ENCODE measurements at regions not wholly inside any gene's neighbourhood (a gene's known extent, or its start where the extent isn't known, plus 50 kb on each side); places are given as distances from the start of the nearest gene placed in this dataset.

GRCh38 chr6:66210964-66211363 lies 503.9 kb upstream of the EYS start:
- no peaks in the 10 kb centered on the region for H3K36me3 ChIP-seq (replicated peaks; ENCODE audit: low read depth, low read length)
- H3K9ac ChIP-seq (ENCODE audit: low read length), result no peak overlapping the region
- no peaks in the 10 kb centered on the region for H4K20me1 ChIP-seq (ENCODE audit: insufficient read depth, low read length)
- H3K9me3 ChIP-seq (ENCODE audit: insufficient read depth, low read length), result no peaks in the 10 kb centered on the region
- H3K4me2 ChIP-seq (ENCODE audit: low read length), result no peak overlapping the region
- H3K27ac ChIP-seq (ENCODE audit: low read length), result no peak overlapping the region
- H3K79me2 ChIP-seq (ENCODE audit: low read length), result no peaks in the 10 kb centered on the region
- H3K4me3 ChIP-seq (ENCODE audit: low read length), result no peak overlapping the region
- TF ChIP-seq EZH2phosphoT487 (IDR thresholded peaks at IDR 0.05; ENCODE audit: low read depth) (no peak), CTCF (IDR thresholded peaks at IDR 0.05; ENCODE audit: low read depth, low read length) (no peak)
- no peaks in the 10 kb centered on the region for H3K27me3 ChIP-seq (ENCODE audit: low read depth, low read length)
- H2AFZ ChIP-seq (ENCODE audit: low read depth, low read length), result no peak overlapping the region
- H3K4me1 ChIP-seq (ENCODE audit: low read length), result no peaks in the 10 kb centered on the region

- H3K9me3 ChIP-seq (ENCODE audit: insufficient read depth, low read length), result no peaks in the 10 kb centered on the region
- no peaks in the 10 kb centered on the region for H3K4me1 ChIP-seq (ENCODE audit: low read length)
- H3K79me2 ChIP-seq (ENCODE audit: low read length), result no peaks in the 10 kb centered on the region
- no peaks in the 10 kb centered on the region for H4K20me1 ChIP-seq (ENCODE audit: insufficient read depth, low read length)
- no peak overlapping the region for H3K4me3 ChIP-seq (ENCODE audit: low read length)
- H3K36me3 ChIP-seq (replicated peaks; ENCODE audit: low read depth, low read length), result no peaks in the 10 kb centered on the region
- H3K9ac ChIP-seq (ENCODE audit: low read length), result no peak overlapping the region
- no peak overlapping the region for H3K4me2 ChIP-seq (ENCODE audit: low read length)
- H3K27me3 ChIP-seq (ENCODE audit: low read depth, low read length), result no peaks in the 10 kb centered on the region
- TF ChIP-seq EZH2phosphoT487 (IDR thresholded peaks at IDR 0.05; ENCODE audit: low read depth), result no peak
- no peak for TF ChIP-seq CTCF (IDR thresholded peaks at IDR 0.05; ENCODE audit: low read depth, low read length)
- no peak overlapping the region for H2AFZ ChIP-seq (ENCODE audit: low read depth, low read length)
- H3K27ac ChIP-seq (ENCODE audit: low read length), result no peak overlapping the region
Observed at GRCh38 chr6:66200390-66200789, 493.4 kb upstream of the EYS start.

- TF ChIP-seq EZH2phosphoT487 (IDR thresholded peaks at IDR 0.05; ENCODE audit: low read depth) (no peak), CTCF (IDR thresholded peaks at IDR 0.05; ENCODE audit: low read depth, low read length) (no peak)
- Histone ChIP-seq H3K4me3 (ENCODE audit: low read length) (no peak overlapping the region), H3K9me3 (ENCODE audit: insufficient read depth, low read length) (no peaks in the 10 kb centered on the region), H4K20me1 (ENCODE audit: insufficient read depth, low read length) (no peaks in the 10 kb centered on the region), H2AFZ (ENCODE audit: low read depth, low read length) (no peak overlapping the region), H3K36me3 (replicated peaks; ENCODE audit: low read depth, low read length) (no peaks in the 10 kb centered on the region), H3K27me3 (ENCODE audit: low read depth, low read length) (no peaks in the 10 kb centered on the region), H3K27ac (ENCODE audit: low read length) (no peak overlapping the region), H3K4me1 (ENCODE audit: low read length) (no peaks in the 10 kb centered on the region), H3K79me2 (ENCODE audit: low read length) (no peaks in the 10 kb centered on the region), H3K9ac (ENCODE audit: low read length) (no peak overlapping the region), H3K4me2 (ENCODE audit: low read length) (no peak overlapping the region)
Observed at GRCh38 chr6:66199171-66199570, 492.1 kb upstream of the EYS start.

- Histone ChIP-seq H3K36me3 (replicated peaks; ENCODE audit: low read depth, low read length) (no peaks in the 10 kb centered on the region), H3K27ac (ENCODE audit: low read length) (no peak overlapping the region), H3K4me1 (ENCODE audit: low read length) (no peaks in the 10 kb centered on the region), H3K4me3 (ENCODE audit: low read length) (no peak overlapping the region), H3K9ac (ENCODE audit: low read length) (no peak overlapping the region), H4K20me1 (ENCODE audit: insufficient read depth, low read length) (no peaks in the 10 kb centered on the region), H2AFZ (ENCODE audit: low read depth, low read length) (no peak overlapping the region), H3K4me2 (ENCODE audit: low read length) (no peak overlapping the region), H3K79me2 (ENCODE audit: low read length) (no peaks in the 10 kb centered on the region), H3K27me3 (ENCODE audit: low read depth, low read length) (no peaks in the 10 kb centered on the region), H3K9me3 (ENCODE audit: insufficient read depth, low read length) (no peaks in the 10 kb centered on the region)
- TF ChIP-seq CTCF (IDR thresholded peaks at IDR 0.05; ENCODE audit: low read depth, low read length), result no peak
- TF ChIP-seq EZH2phosphoT487 (IDR thresholded peaks at IDR 0.05; ENCODE audit: low read depth), result no peak
Observed at GRCh38 chr6:66198062-66198624, 491.1 kb upstream of the EYS start.
